ENCODE measurements at regions not wholly inside any gene's neighbourhood (a gene's known extent, or its start where the extent isn't known, plus 50 kb on each side); places are given as distances from the start of the nearest gene placed in this dataset.
"Not testable (repeated sequence)": the region's sequence is repeated elsewhere in the genome, so short reads cannot be mapped to it uniquely, and the experiment has no call there.

DNA sequence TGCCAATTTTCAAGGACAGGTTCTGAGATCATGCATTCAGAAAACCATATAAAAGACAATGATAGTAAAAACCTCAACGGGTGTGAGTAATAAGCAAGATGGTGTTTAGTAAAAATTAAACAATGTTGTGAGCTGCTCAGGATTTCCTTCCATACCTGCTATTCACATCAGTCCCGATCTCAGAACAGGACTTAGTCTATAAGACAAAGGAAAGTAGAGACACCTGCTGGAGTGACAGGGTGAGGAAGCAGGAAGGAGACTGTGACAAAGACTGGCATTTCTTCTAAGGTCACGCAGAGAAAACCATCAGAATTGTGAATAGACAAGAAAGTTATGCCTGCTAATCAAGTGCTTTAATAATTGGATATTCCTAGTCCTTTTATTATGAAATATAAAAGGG, 648.0 kb downstream of the DACH1 start:
- DNase-seq (ENCODE audit: low read depth in 4 of 4, low spot score in 3 of 4) = no peak

GRCh38 chr13:71217827-71218226, 649.2 kb downstream of the DACH1 start:
- no peak for DNase-seq (ENCODE audit: low read depth in 4 of 4, low spot score in 3 of 4)

DNA sequence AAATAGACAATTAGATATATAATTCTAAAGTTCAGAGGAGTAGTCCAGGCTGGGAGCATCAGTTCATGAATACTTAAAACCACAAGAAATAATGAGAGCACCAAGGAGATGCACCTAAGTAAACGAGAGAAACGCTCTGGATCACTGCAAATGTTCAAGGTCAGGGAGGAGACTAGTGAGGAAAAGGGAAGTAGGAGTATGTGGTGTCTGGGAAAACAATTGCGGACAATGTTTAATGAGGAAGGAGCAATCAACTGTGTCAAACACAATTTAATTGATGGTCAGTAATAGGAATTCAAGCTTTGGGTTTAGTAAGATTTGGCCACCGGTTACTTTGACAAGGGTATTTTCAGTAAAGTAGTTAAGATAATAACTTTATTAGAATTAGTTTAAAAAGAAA, 652.2 kb downstream of the DACH1 start:
- DNase-seq (ENCODE audit: low read depth in 4 of 4, low spot score in 3 of 4) = no peak

GRCh38 chr13:71214357-71214756, 652.6 kb downstream of the DACH1 start:
- DNase-seq (ENCODE audit: low read depth in 4 of 4, low spot score in 3 of 4) = no peak

- no peak for DNase-seq (ENCODE audit: low read depth in 4 of 4, low spot score in 3 of 4)
Observed at GRCh38 chr13:71213252-71213821, 653.7 kb downstream of the DACH1 start.

DNA sequence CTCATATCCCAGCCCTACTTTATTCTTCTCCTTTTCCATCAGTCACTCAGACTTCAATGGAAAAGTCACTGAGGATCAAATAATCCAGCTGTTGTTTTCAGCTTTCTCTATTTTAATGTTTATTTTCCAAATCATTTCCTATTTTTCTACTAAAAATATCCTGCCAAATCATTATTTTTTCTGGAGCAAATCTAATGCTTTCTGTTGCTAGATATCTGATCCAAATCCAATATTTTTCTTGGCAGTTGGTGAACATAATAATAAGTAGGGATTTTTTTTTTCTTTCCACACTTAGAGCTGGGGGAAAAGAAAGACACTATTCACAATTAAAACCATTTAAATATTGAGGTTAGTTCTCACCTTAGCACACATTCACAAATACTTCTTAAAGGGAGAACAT, 656.1 kb downstream of the DACH1 start:
- no peak for DNase-seq (ENCODE audit: low read depth in 4 of 4, low spot score in 3 of 4)

GRCh38 chr13:71209217-71209616, 657.8 kb downstream of the DACH1 start:
- DNase-seq (ENCODE audit: low read depth in 4 of 4, low spot score in 3 of 4) = no peak

GRCh38 chr13:71184583-71184982, 682.4 kb downstream of the DACH1 start:
- not testable (repeated sequence) for DNase-seq (ENCODE audit: low read depth in 4 of 4, low spot score in 3 of 4)

DNA sequence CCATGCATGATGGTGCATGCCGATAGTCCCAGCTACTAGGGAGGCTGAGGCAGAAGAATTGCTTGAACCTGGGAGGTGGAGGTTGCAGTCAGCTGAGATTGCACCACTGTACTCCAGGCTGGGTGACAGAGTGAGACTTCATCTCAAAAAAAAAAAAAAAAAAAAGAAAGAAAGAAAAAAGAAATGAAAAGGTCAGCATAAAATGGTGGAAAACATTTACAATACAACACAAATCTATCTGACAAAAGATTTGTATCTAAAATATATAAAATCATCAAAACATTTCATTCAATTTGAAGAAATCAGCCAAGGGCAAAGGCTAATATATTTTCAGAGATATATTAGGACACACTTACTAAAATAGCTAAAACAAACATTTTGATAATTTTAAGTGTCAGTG, 683.7 kb downstream of the DACH1 start:
- not testable (repeated sequence) for DNase-seq (ENCODE audit: low read depth in 4 of 4, low spot score in 3 of 4)

GRCh38 chr13:71171740-71172139, 695.3 kb downstream of the DACH1 start:
- no peak for DNase-seq (ENCODE audit: low read depth in 4 of 4, low spot score in 3 of 4)

DNA sequence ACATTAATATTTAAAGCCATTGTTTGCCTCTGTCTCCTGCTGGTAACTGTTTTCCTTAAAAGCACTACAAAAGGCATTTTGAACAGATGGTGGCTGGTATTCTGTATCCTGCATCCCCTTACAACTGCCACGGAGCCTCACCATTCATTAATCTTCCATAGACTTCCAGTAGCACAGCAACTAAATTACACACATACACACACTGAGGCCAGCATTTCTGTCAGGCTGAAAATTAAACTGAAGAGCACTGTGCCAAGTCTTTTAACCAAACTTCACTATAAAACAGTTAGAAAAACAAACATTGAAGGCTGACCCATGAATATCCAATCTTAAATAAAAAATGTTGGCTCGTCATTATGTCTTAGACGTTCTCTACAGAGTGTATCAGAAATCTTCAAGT, 697.8 kb downstream of the DACH1 start:
- DNase-seq (ENCODE audit: low read depth in 4 of 4, low spot score in 3 of 4) = peak in 2 of 4 donors; percentile 13 to 35

- no peak for DNase-seq (ENCODE audit: low read depth in 4 of 4, low spot score in 3 of 4)
Observed at GRCh38 chr13:71156550-71156949, 710.5 kb downstream of the DACH1 start.

GRCh38 chr13:71149498-71150363, 717.3 kb downstream of the DACH1 start:
- no peak for DNase-seq (ENCODE audit: low read depth in 4 of 4, low spot score in 3 of 4)

GRCh38 chr13:71149046-71149445, 718.0 kb downstream of the DACH1 start:
- DNase-seq (ENCODE audit: low read depth in 4 of 4, low spot score in 3 of 4) = no peak

GRCh38 chr13:71148396-71148795, 718.6 kb downstream of the DACH1 start:
- DNase-seq (ENCODE audit: low read depth in 4 of 4, low spot score in 3 of 4) = no peak

GRCh38 chr13:71144883-71145282, 722.1 kb downstream of the DACH1 start:
- no peak for DNase-seq (ENCODE audit: low read depth in 4 of 4, low spot score in 3 of 4)

DNA sequence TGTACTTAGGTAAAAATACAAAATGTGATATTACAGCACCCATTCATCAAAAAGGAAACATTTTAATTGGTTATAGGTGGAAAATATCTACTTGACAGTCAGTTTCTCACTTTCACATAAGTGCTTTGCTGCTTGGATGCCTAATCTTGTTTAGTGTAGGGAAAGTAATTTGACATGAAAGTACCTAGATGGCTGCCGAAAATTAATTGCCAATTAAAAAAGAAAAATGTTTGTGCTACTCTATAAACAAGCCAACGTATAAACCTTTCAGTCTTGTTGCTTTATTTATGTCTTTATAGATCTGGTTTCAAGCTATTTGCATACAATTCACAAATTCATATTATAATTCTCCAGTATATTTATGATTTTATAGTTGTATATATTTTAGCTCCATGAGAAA, 729.9 kb downstream of the DACH1 start:
- no peak for DNase-seq (ENCODE audit: low read depth in 4 of 4, low spot score in 3 of 4)

GRCh38 chr13:71124230-71124629, 742.8 kb downstream of the DACH1 start:
- DNase-seq (ENCODE audit: low read depth in 4 of 4, low spot score in 3 of 4) = no peak

DNA sequence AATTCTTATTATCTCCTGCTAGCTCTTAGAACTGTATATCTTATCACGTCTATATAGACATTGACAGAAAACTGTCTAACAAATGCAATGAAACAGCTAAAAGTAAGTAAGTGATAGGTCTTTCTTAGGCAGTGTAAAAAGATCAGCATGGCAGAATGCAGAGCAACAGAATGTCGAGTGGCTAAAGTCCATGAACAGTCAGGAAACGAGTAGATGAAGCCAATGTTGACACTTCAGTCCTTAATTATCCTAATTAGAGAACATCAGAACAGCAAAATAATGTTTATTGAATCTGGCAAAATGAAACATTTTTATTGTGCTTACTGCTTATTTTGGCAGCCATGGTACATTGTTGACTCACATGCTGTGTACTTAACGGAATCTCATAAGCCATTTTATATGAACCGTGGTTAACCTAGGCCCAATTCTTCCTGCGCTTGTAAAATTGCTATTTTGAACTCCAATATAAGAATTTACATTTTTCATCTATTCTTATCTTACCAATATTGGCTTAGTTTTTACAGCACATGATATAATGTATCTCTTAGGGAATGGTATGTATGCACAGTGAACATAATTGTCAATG, 748.1 kb downstream of the DACH1 start:
- no peak for DNase-seq (ENCODE audit: low read depth in 4 of 4, low spot score in 3 of 4)

GRCh38 chr13:71117920-71118319, 749.1 kb downstream of the DACH1 start:
- no peak for DNase-seq (ENCODE audit: low read depth in 4 of 4, low spot score in 3 of 4)

DNA sequence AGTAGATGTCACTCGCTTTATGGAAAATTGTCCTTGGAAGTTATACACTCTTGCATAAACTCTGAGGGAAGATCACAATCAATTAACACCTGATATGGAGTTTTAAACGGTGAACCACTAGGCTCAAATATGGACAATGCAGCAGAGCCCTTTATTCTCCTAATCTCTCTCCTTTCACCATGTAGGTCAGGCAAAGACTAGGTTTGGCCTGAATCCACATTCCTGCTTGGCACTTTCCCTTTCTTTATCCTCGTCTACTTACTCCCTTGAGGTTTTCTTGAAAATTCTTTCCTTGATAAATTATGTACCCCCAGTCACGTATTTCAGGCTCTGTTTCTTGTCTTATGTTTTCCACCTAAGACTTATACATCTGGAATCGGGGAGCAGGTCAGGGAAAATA, 751.7 kb downstream of the DACH1 start:
- no peak for DNase-seq (ENCODE audit: low read depth in 4 of 4, low spot score in 3 of 4)

- DNase-seq (ENCODE audit: low read depth in 4 of 4, low spot score in 3 of 4) = no peak
Observed at GRCh38 chr13:71096421-71096820, 770.6 kb downstream of the DACH1 start.

Measured in right renal pelvis (tissue), 4 donors.